Fibroblast of lung (primary cell): ENCODE measurements at regions not wholly inside any gene's neighbourhood (a gene's known extent, or its start where the extent isn't known, plus 50 kb on each side); places are given as distances from the start of the nearest gene placed in this dataset.

ENCODE experiments used
- EZH2 ChIP-seq: IDR thresholded peaks from 2 replicates; pipeline ENCODE4 v1.5.1; 2012; ENCODE audit warnings: low read length, control low read depth, mild to moderate bottlenecking; ENCODE audit errors: missing control alignments
- TF ChIP-seq, protein P1 (sequence below), 2 donors: IDR thresholded peaks in 1 of 2; conservative IDR thresholded peaks in 1 of 2; 1 replicate in 1 of 2; 2 replicates in 1 of 2; pipeline ENCODE4 v1.5.1; 2011 to 2012; ENCODE audit warnings: low read length in 2 of 2, control low read depth in 1 of 2, inconsistent platforms in 1 of 2, low read depth in 1 of 2, mild to moderate bottlenecking in 1 of 2

DNA sequence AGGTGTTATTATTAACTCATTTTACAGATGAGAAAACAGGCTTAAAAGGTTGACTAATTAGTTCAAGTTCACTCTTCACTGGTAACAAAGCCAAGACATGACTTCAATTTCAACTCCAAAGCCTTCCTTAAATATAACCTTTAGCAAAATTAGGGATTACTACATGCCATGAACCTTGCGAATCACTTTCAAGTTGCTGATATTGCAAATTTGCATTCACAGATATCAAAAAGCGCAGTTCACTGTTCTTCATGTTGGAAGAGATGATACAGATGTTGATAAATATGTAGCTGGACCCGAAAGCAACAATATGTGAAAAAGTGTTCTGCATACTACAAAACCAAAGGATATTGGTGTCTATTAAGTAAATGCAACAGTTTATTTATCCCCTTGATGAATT is 210.8 kb upstream of the GYPA start:
- TF ChIP-seq, protein P1, sequence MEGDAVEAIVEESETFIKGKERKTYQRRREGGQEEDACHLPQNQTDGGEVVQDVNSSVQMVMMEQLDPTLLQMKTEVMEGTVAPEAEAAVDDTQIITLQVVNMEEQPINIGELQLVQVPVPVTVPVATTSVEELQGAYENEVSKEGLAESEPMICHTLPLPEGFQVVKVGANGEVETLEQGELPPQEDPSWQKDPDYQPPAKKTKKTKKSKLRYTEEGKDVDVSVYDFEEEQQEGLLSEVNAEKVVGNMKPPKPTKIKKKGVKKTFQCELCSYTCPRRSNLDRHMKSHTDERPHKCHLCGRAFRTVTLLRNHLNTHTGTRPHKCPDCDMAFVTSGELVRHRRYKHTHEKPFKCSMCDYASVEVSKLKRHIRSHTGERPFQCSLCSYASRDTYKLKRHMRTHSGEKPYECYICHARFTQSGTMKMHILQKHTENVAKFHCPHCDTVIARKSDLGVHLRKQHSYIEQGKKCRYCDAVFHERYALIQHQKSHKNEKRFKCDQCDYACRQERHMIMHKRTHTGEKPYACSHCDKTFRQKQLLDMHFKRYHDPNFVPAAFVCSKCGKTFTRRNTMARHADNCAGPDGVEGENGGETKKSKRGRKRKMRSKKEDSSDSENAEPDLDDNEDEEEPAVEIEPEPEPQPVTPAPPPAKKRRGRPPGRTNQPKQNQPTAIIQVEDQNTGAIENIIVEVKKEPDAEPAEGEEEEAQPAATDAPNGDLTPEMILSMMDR (conservative IDR thresholded peaks at IDR 0.05 in 1 of 2, IDR thresholded peaks at IDR 0.05 in 1 of 2; ENCODE audit: low read depth in 1 of 2, low read length in 2 of 2): no peak
- TF ChIP-seq EZH2: no peak
